ENCODE measurements at regions not wholly inside any gene's neighbourhood (a gene's known extent, or its start where the extent isn't known, plus 50 kb on each side); places are given as distances from the start of the nearest gene placed in this dataset.

- TF ChIP-seq CTCF (IDR thresholded peaks at IDR 0.05; ENCODE audit: control insufficient read depth, insufficient read depth, low read depth, low read length, missing control alignments) = no peak
- H3K4me3 ChIP-seq (ENCODE audit: control insufficient read depth, low read depth, low read length) = no peak overlapping the region
- DNase-seq (ENCODE audit: low read depth) = no peak
Observed at GRCh38 chr4:161329852-161330251, 833.9 kb downstream of the FSTL5 start.

- H3K4me3 ChIP-seq (ENCODE audit: control insufficient read depth, low read depth, low read length) = no peak overlapping the region
- no peak for TF ChIP-seq CTCF (IDR thresholded peaks at IDR 0.05; ENCODE audit: control insufficient read depth, insufficient read depth, low read depth, low read length, missing control alignments)
- DNase-seq (ENCODE audit: low read depth) = no peak
Observed at GRCh38 chr4:161321706-161322105, 842.1 kb downstream of the FSTL5 start.

GRCh38 chr4:161320377-161320776, 843.4 kb downstream of the FSTL5 start:
- no peak for DNase-seq (ENCODE audit: low read depth)
- TF ChIP-seq CTCF (IDR thresholded peaks at IDR 0.05; ENCODE audit: control insufficient read depth, insufficient read depth, low read depth, low read length, missing control alignments) = peak; percentile 41

GRCh38 chr4:161317000-161317399, 846.8 kb downstream of the FSTL5 start:
- TF ChIP-seq CTCF (IDR thresholded peaks at IDR 0.05; ENCODE audit: control insufficient read depth, insufficient read depth, low read depth, low read length, missing control alignments) = no peak

More at GRCh38 chr4:161320377-161320776, 843.4 kb downstream of the FSTL5 start:
- H3K4me3 ChIP-seq (ENCODE audit: control insufficient read depth, low read depth, low read length) = no peak overlapping the region

GRCh38 chr4:161314371-161314770, 849.4 kb downstream of the FSTL5 start:
- TF ChIP-seq CTCF (IDR thresholded peaks at IDR 0.05; ENCODE audit: control insufficient read depth, insufficient read depth, low read depth, low read length, missing control alignments) = no peak
- DNase-seq (ENCODE audit: low read depth) = no peak
- H3K4me3 ChIP-seq (ENCODE audit: control insufficient read depth, low read depth, low read length) = no peak overlapping the region

More at GRCh38 chr4:161317000-161317399, 846.8 kb downstream of the FSTL5 start:
- DNase-seq (ENCODE audit: low read depth) = no peak
- no peak overlapping the region for H3K4me3 ChIP-seq (ENCODE audit: control insufficient read depth, low read depth, low read length)

GRCh38 chr4:161303551-161303950, 860.2 kb downstream of the FSTL5 start:
- DNase-seq (ENCODE audit: low read depth) = no peak
- no peak overlapping the region for H3K4me3 ChIP-seq (ENCODE audit: control insufficient read depth, low read depth, low read length)
- TF ChIP-seq CTCF (IDR thresholded peaks at IDR 0.05; ENCODE audit: control insufficient read depth, insufficient read depth, low read depth, low read length, missing control alignments) = no peak

- DNase-seq (ENCODE audit: low read depth) = no peak
- no peak for TF ChIP-seq CTCF (IDR thresholded peaks at IDR 0.05; ENCODE audit: control insufficient read depth, insufficient read depth, low read depth, low read length, missing control alignments)
- H3K4me3 ChIP-seq (ENCODE audit: control insufficient read depth, low read depth, low read length) = no peak overlapping the region
Observed at GRCh38 chr4:161291222-161291621, 872.6 kb downstream of the FSTL5 start.

All from AG09309 (cell line).